GM13977 (cell line): ENCODE measurements at regions not wholly inside any gene's neighbourhood (a gene's known extent, or its start where the extent isn't known, plus 50 kb on each side); places are given as distances from the start of the nearest gene placed in this dataset.

Experiments
- DNase-seq: peaks from one replicate; pipeline ENCODE4 v3.0.0; 2012; ENCODE audit warnings: low spot score
- CTCF ChIP-seq: IDR thresholded peaks from 2 replicates; pipeline ENCODE4 v1.5.1; 2012; ENCODE audit warnings: mild to moderate bottlenecking, control low read depth; ENCODE audit not compliant: insufficient read depth; ENCODE audit errors: extremely low read depth, missing control alignments
- in situ Hi-C: fragments of 300-500 bp; cut with MboI; formaldehyde crosslinking; loops from one replicate; pipeline ENCODE4 v1.12.0; 2022; ENCODE audit warnings: low sequenced_read_pairs, low pct_unique_long_range_greater_than_20kb, mixed read lengths, inconsistent platforms; ENCODE audit not compliant: unreplicated experiment

- no peak for TF ChIP-seq CTCF
- no peak for DNase-seq
- in situ Hi-C loops, result no loop called here
These were observed 711.3 kb upstream of the LRATD1 start for GRCh38 chr2:13921245-13921644.

DNA sequence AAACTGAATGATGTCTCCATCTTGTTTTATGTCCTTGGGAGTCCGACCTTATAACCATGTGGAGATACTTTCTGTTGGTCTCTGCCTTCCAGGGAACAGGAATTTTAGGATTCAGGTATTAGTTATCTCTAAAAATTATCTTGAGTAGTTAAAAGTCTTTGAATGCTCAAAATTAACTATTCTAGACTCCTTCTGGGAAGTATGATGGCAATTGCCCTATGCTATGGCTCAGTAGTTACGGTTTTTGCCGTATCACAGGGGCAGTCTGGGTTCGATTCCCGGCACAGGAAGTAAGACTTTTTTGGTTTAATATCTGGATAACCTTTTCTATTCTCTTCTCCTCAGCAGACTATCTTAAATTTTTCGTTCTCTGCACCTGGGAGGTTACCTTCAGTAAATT is 708.7 kb upstream of the LRATD1 start:
- no peak for DNase-seq
- in situ Hi-C loops, result no loop called here
- no peak for TF ChIP-seq CTCF

GRCh38 chr2:13942111-13942510 is 690.4 kb upstream of the LRATD1 start:
- no peak for TF ChIP-seq CTCF
- DNase-seq, result no peak
- in situ Hi-C loops, result no loop called here

- TF ChIP-seq CTCF, result no peak
- DNase-seq, result no peak
- in situ Hi-C loops, result no loop called here
These were observed 681.8 kb upstream of the LRATD1 start for GRCh38 chr2:13950761-13951160.

- no peak for DNase-seq
- no peak for TF ChIP-seq CTCF
- in situ Hi-C loops, result no loop called here
These were observed 663.7 kb upstream of the LRATD1 start for GRCh38 chr2:13968811-13969210.

DNA sequence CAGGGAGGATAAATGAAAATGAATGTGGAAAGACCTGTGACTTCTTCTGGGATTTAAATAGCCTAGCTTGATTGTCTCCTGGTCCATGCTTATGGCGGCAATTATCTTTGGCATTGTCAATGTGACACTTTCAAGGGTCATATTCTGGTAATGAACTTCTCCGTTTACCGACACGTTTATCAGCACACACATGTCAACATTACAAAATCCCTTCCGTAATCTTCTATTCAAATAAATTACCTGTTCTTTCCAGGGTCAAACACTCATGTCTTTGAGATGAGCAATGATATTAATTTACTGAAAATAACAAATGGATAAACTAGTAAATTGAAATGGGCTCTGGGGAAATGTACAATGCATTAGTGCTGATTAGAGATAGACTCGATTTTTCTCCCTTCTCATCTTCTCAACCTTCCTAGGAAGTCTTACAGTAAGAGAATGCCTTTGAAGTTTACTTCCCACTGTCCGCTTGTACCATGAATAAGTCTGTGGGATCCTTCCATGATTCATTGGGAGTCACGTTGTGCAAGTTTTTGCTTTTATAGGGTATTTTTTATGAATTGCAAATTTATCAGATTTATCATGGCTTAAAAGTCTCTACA is 646.3 kb upstream of the LRATD1 start:
- DNase-seq, result no peak
- in situ Hi-C loops, result no loop called here
- no peak for TF ChIP-seq CTCF

DNA sequence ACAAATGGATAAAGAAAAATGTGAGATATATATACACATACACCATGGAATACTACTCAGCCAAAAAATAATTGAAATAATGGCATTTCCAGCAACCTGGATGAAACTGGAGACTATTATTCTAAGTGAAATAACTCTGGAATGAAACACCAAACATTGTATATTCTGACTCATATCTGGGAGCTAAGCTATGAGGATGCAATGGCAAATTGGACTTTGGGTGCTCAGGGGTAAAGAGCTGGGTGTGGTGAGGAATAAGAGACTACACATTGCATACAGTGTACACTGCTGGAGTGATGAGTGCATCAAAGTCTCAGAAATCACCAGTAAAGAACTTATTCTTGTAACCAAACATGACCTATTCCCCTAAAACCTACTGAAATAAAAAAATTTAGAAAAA is 636.0 kb upstream of the LRATD1 start:
- in situ Hi-C loops, result no loop called here
- DNase-seq, result no peak
- no peak for TF ChIP-seq CTCF
